ENCODE measurements at regions not wholly inside any gene's neighbourhood (a gene's known extent, or its start where the extent isn't known, plus 50 kb on each side); places are given as distances from the start of the nearest gene placed in this dataset.

GRCh38 chr10:62661143-62661542, 143.4 kb upstream of the ADO start:
- DNase-seq (ENCODE audit: low read depth, low spot score) = no peak
- Histone ChIP-seq H3K9me1 (replicated peaks; ENCODE audit: control insufficient read depth, extremely low read depth, insufficient read depth, low read length) (no peaks in the 10 kb centered on the region), H3K4me3 (replicated peaks in 1 of 3; ENCODE audit: insufficient read depth in 1 of 3, low read depth in 1 of 3, low read length in 3 of 3) (no peak overlapping the region), H3K4me2 (ENCODE audit: insufficient read depth, low read length) (no peak overlapping the region), H3K79me2 (ENCODE audit: control insufficient read depth, insufficient read depth, low read length) (no peaks in the 10 kb centered on the region), H3K27ac (ENCODE audit: insufficient read depth, low read depth, low read length) (no peak overlapping the region), H2AFZ (ENCODE audit: low read depth, low read length) (no peak overlapping the region), H3K4me1 (ENCODE audit: control insufficient read depth, extremely low read depth, insufficient read depth, low read length) (no peaks in the 10 kb centered on the region), H3K9ac (replicated peaks; ENCODE audit: extremely low read depth, insufficient read depth, low read length) (no peak overlapping the region), H3K36me3 (ENCODE audit: control insufficient read depth in 2 of 2, extremely low read depth in 1 of 2, insufficient read depth in 2 of 2, low read length in 2 of 2) (no peaks in the 10 kb centered on the region), H3K9me3 (replicated peaks; ENCODE audit: control insufficient read depth, insufficient read depth, low read length) (no peaks in the 10 kb centered on the region), H3K27me3 (ENCODE audit: control insufficient read depth in 2 of 2, insufficient read depth in 2 of 2, low read length in 2 of 2) (no peaks in the 10 kb centered on the region), H4K20me1 (replicated peaks; ENCODE audit: control insufficient read depth, extremely low read depth, insufficient read depth, low read length) (no peaks in the 10 kb centered on the region)
- FAIRE-seq = no peak
- intact Hi-C loops (cut with micrococcal nuclease) (no loop called here), dilution Hi-C loops (cut with MboI; ENCODE audit: extremely low pct_ligation_motif_present, low sequenced_read_pairs) (no loop called here)
- ChIA-PET POLR2A (no interaction called here), CTCF (no interaction called here)
- TF ChIP-seq FOS (IDR thresholded peaks at IDR 0.05; ENCODE audit: borderline replicate concordance, insufficient read depth, low read length) (no peak), EZH2 (IDR thresholded peaks at IDR 0.05; ENCODE audit: borderline replicate concordance, low read depth, low read length, severe bottlenecking) (no peak), POLR2AphosphoS5 (IDR thresholded peaks at IDR 0.05; ENCODE audit: insufficient read depth, low read depth, low read length) (no peak), MYC (IDR thresholded peaks at IDR 0.05; ENCODE audit: low read depth, low read length) (no peak), CTCF (IDR thresholded peaks at IDR 0.05; ENCODE audit: extremely low read depth in 1 of 2, insufficient read depth in 1 of 2, low read depth in 1 of 2, low read length in 2 of 2) (no peak), POLR2A (IDR thresholded peaks at IDR 0.05; ENCODE audit: low read depth, low read length) (no peak), MAX (IDR thresholded peaks at IDR 0.05; ENCODE audit: insufficient read depth, insufficient read length) (no peak), JUN (IDR thresholded peaks at IDR 0.05; ENCODE audit: borderline replicate concordance, insufficient read depth, insufficient read length, low read depth) (no peak), GATA2 (IDR thresholded peaks at IDR 0.05; ENCODE audit: insufficient read depth, insufficient read length, low read depth, low read length) (no peak)
- BruUV-seq (replicated peaks) = no TSS peak
